ENCODE measurements at regions not wholly inside any gene's neighbourhood (a gene's known extent, or its start where the extent isn't known, plus 50 kb on each side); places are given as distances from the start of the nearest gene placed in this dataset.

- no peak for TF ChIP-seq CTCF (conservative IDR thresholded peaks at IDR 0.05; ENCODE audit: low read length)
- no peak for TF ChIP-seq EZH2phosphoT487 (IDR thresholded peaks at IDR 0.05; ENCODE audit: borderline replicate concordance)
Measured at GRCh38 chr4:33592701-33593100, 2651.6 kb downstream of the ARAP2 start.

Measured in Loucy (cell line).